Transverse colon (tissue), 4 donors: ENCODE measurements at regions not wholly inside any gene's neighbourhood (a gene's known extent, or its start where the extent isn't known, plus 50 kb on each side); places are given as distances from the start of the nearest gene placed in this dataset.
"Not testable (repeated sequence)": the region's sequence is repeated elsewhere in the genome, so short reads cannot be mapped to it uniquely, and the experiment has no call there.

Experiments
- CTCF ChIP-seq, 5 experiments: fragments of 200-600 bp in 3 of 5; fragments of 450-650 bp in 2 of 5; sonication (generic) in 3 of 5; IDR thresholded peaks; 1 replicate in 2 of 5; 2 replicates in 3 of 5; pipeline ENCODE4 v1.5.1; 2016 to 2017; ENCODE audit warnings: antibody characterized with exemption in 5 of 5, inconsistent platforms in 3 of 5, mild to moderate bottlenecking in 2 of 5, moderate library complexity in 1 of 5
- EP300 ChIP-seq: sonication (generic); formaldehyde crosslinking; IDR thresholded peaks from one replicate; pipeline ENCODE4 v1.6.1; 2017; ENCODE audit warnings: antibody characterized with exemption, low read depth
- POLR2A ChIP-seq: fragments of 450-650 bp; IDR thresholded peaks from one replicate; pipeline ENCODE4 v1.6.1; 2016; ENCODE audit warnings: antibody characterized with exemption, mild to moderate bottlenecking, moderate library complexity
- POLR2AphosphoS5 ChIP-seq, 3 donors: sonication (generic); formaldehyde crosslinking; IDR thresholded peaks; one replicate each; pipeline ENCODE4 v1.6.1; 2016; ENCODE audit warnings: antibody characterized with exemption in 3 of 3

DNA sequence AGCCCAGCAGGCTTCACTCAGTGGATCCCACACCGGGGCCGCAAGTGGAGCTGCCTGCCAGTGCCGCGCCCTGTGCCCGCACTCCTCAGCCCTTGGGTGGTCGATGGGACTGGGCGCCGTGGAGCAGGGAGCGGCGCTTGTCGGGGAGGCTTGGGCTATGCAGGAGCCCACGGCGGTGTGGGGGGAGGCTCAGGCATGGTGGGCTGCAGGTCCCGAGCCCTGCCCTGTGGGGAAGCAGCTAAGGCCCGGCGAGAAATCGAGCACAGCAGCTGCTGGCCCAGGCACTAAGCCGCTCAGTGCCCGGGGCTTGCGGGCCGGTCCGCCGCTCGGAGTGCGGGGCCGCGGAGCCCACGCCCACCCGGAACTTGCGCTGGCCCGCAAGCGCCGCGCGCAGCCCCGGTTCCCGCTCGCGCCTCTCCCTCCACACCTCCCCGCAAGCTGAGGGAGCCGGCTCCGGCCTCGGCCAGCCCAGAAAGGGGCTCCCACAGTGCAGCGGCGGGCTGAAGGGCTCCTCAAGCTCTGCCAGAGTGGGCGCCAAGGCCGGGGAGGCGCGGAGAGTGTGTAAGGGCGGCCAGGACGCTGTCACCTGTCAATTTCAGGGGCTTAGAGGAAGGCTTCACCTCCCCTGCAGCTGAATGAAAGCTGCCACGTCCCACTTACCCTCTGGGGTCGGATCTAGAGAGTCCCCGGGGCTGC is 157.3 kb downstream of the LY86 start:
- TF ChIP-seq CTCF (IDR thresholded peaks at IDR 0.05); EP300; POLR2A; POLR2AphosphoS5 (IDR thresholded peaks at IDR 0.05): not testable (repeated sequence)
